Spinal cord (tissue), 9 donors: ENCODE measurements at regions not wholly inside any gene's neighbourhood (a gene's known extent, or its start where the extent isn't known, plus 50 kb on each side); places are given as distances from the start of the nearest gene placed in this dataset.

Experiments
- DNase-seq, 6 donors: peaks; one replicate each; pipeline versions ENCODE4 v3.0.0 to v3.0.0-alpha.2; 2013 to 2015; ENCODE audit warnings: low spot score in 6 of 6, low read depth in 4 of 6
- H3K27ac ChIP-seq: one replicate; pipeline ENCODE4 v1.5.1; 2013; ENCODE audit warnings: low read depth, low read length, control low read depth
- H3K27me3 ChIP-seq: one replicate; pipeline ENCODE4 v1.6.1; 2013; ENCODE audit warnings: low read length; ENCODE audit not compliant: control insufficient read depth, insufficient read depth
- H3K36me3 ChIP-seq: one replicate; pipeline ENCODE4 v1.6.1; 2013; ENCODE audit warnings: low read length; ENCODE audit not compliant: control insufficient read depth, insufficient read depth
- H3K4me1 ChIP-seq: one replicate; pipeline ENCODE4 v1.6.1; 2013; ENCODE audit warnings: low read length; ENCODE audit not compliant: control insufficient read depth, insufficient read depth
- H3K4me3 ChIP-seq: one replicate; pipeline ENCODE4 v1.5.1; 2013; ENCODE audit warnings: low read depth, low read length, control low read depth
- H3K9me3 ChIP-seq: one replicate; pipeline ENCODE4 v1.6.1; 2013; ENCODE audit warnings: low read length; ENCODE audit not compliant: control insufficient read depth, insufficient read depth
- WGBS: methylation state at CpG from one replicate; pipeline ENCODE4 v1.1.5; 2013; ENCODE audit warnings: missing lambda C conversion rate; ENCODE audit not compliant: insufficient coverage; 5-methylcytosine and 5-hydroxymethylcytosine counted together
- donor health status: healthy.

GRCh38 chr4:186946682-186947294 lies 223.1 kb upstream of the FAT1 start:
- no peaks in the 10 kb centered on the region for H3K36me3 ChIP-seq
- H3K4me3 ChIP-seq = no peak overlapping the region
- no peaks in the 10 kb centered on the region for H3K27me3 ChIP-seq
- peak in 1 of 6 donors; percentile 47 for DNase-seq
- WGBS = 74% methylated on average over 11 of the region's 11 CpGs
- peaks cover 17% of the 10 kb centered on the region for H3K4me1 ChIP-seq
- no peak overlapping the region for H3K27ac ChIP-seq
- H3K9me3 ChIP-seq = no peaks in the 10 kb centered on the region

- 61% methylated on average over 9 of the region's 14 CpGs for WGBS
- H3K4me3 ChIP-seq = no peak overlapping the region
Measured at GRCh38 chr4:186948361-186949242, 224.9 kb upstream of the FAT1 start.

GRCh38 chr4:186949847-186950246 lies 226.2 kb upstream of the FAT1 start:
- Histone ChIP-seq H3K4me1 (peaks cover 6% of the 10 kb centered on the region), H3K9me3 (no peaks in the 10 kb centered on the region), H3K27me3 (no peaks in the 10 kb centered on the region), H3K27ac (no peak overlapping the region), H3K36me3 (no peaks in the 10 kb centered on the region), H3K4me3 (no peak overlapping the region)
- no peak for DNase-seq
- no CpG with 5 or more reads among the region's 6 CpGs for WGBS

More at GRCh38 chr4:186948361-186949242, 224.9 kb upstream of the FAT1 start:
- no peaks in the 10 kb centered on the region for H3K36me3 ChIP-seq
- DNase-seq = no peak
- H3K27ac ChIP-seq = no peak overlapping the region
- peaks cover 10% of the 10 kb centered on the region for H3K4me1 ChIP-seq
- H3K27me3 ChIP-seq = no peaks in the 10 kb centered on the region
- H3K9me3 ChIP-seq = no peaks in the 10 kb centered on the region

- 94% methylated on average over 3 of the region's 3 CpGs for WGBS
- peaks cover 3% of the 10 kb centered on the region for H3K4me1 ChIP-seq
- H3K27me3 ChIP-seq = no peaks in the 10 kb centered on the region
- H3K36me3 ChIP-seq = no peaks in the 10 kb centered on the region
- H3K9me3 ChIP-seq = no peaks in the 10 kb centered on the region
- H3K4me3 ChIP-seq = no peak overlapping the region
- H3K27ac ChIP-seq = no peak overlapping the region
- DNase-seq = no peak
Measured at GRCh38 chr4:186952709-186953108, 229.1 kb upstream of the FAT1 start.

GRCh38 chr4:186953599-186954260 lies 230.1 kb upstream of the FAT1 start:
- 82% methylated on average over 5 of the region's 13 CpGs for WGBS
- H3K9me3 ChIP-seq = no peaks in the 10 kb centered on the region
- DNase-seq = no peak
- no peaks in the 10 kb centered on the region for H3K27me3 ChIP-seq
- H3K27ac ChIP-seq = no peak overlapping the region
- no peak overlapping the region for H3K4me3 ChIP-seq
- no peaks in the 10 kb centered on the region for H3K4me1 ChIP-seq
- no peaks in the 10 kb centered on the region for H3K36me3 ChIP-seq

- peak in 1 of 6 donors; percentile 28 for DNase-seq
- Histone ChIP-seq H3K27me3 (no peaks in the 10 kb centered on the region), H3K9me3 (no peaks in the 10 kb centered on the region), H3K4me1 (no peaks in the 10 kb centered on the region), H3K27ac (no peak overlapping the region), H3K36me3 (no peaks in the 10 kb centered on the region), H3K4me3 (no peak overlapping the region)
- 70% methylated on average over 3 of the region's 5 CpGs for WGBS
Measured at GRCh38 chr4:186954509-186954908, 230.9 kb upstream of the FAT1 start.

- Histone ChIP-seq H3K27ac (no peak overlapping the region), H3K4me3 (no peak overlapping the region), H3K4me1 (no peaks in the 10 kb centered on the region), H3K9me3 (no peaks in the 10 kb centered on the region), H3K27me3 (no peaks in the 10 kb centered on the region), H3K36me3 (no peaks in the 10 kb centered on the region)
- 83% methylated on average over 4 of the region's 7 CpGs for WGBS
- DNase-seq = no peak
Measured at GRCh38 chr4:186954956-186955355, 231.3 kb upstream of the FAT1 start.

GRCh38 chr4:186957952-186958555 lies 234.4 kb upstream of the FAT1 start:
- no peaks in the 10 kb centered on the region for H3K4me1 ChIP-seq
- H3K4me3 ChIP-seq = no peak overlapping the region
- H3K36me3 ChIP-seq = no peaks in the 10 kb centered on the region
- 71% methylated on average over 1 of the region's 3 CpGs for WGBS
- H3K9me3 ChIP-seq = no peaks in the 10 kb centered on the region
- no peaks in the 10 kb centered on the region for H3K27me3 ChIP-seq
- DNase-seq = no peak
- no peak overlapping the region for H3K27ac ChIP-seq

GRCh38 chr4:186958726-186959350 lies 235.2 kb upstream of the FAT1 start:
- no peaks in the 10 kb centered on the region for H3K27me3 ChIP-seq
- no peaks in the 10 kb centered on the region for H3K4me1 ChIP-seq
- no peaks in the 10 kb centered on the region for H3K9me3 ChIP-seq
- no peak overlapping the region for H3K27ac ChIP-seq
- H3K36me3 ChIP-seq = no peaks in the 10 kb centered on the region
- no peak overlapping the region for H3K4me3 ChIP-seq
- DNase-seq = no peak
- 97% methylated on average over 8 of the region's 9 CpGs for WGBS
